ENCODE measurements at regions not wholly inside any gene's neighbourhood (a gene's known extent, or its start where the extent isn't known, plus 50 kb on each side); places are given as distances from the start of the nearest gene placed in this dataset.

DNA sequence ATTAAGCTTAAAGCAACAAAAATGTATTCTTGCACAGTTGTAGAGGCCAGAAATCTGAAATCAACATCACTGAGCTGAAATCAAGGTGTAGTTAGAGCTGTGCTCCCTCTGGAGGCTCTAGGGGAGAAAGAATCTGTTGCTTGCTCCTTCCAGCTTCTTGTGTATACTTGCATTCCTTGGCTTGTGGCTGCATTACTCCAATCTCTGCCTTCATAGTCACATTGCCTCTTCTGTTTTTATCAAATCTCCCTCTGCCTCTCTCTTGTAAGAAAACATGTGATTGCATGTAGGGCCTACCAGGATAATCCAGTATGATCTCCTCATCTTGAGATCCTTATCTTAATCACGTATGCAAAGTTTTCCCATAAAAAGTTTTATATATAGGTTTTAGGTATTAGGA, 487.9 kb upstream of the SGO1 start:
- Histone ChIP-seq H3F3A (ENCODE audit: low read depth) (no peaks in the 10 kb centered on the region), H3K4me1 (no peaks in the 10 kb centered on the region), H3K9ac (no peak overlapping the region), H2AFZ (replicated peaks) (no peak overlapping the region), H3K79me2 (ENCODE audit: low read depth) (no peaks in the 10 kb centered on the region), H3K4me3 (no peak overlapping the region), H4K20me1 (ENCODE audit: low read depth) (no peaks in the 10 kb centered on the region), H3K9me3 (ENCODE audit: low read depth) (peaks cover 4% of the 10 kb centered on the region), H3K4me2 (no peak overlapping the region), H3K27me3 (no peaks in the 10 kb centered on the region), H3K27ac (no peak overlapping the region), H3K36me3 (no peaks in the 10 kb centered on the region)
- TF ChIP-seq EZH2 (IDR thresholded peaks at IDR 0.05) (no peak), EZH2phosphoT487 (IDR thresholded peaks at IDR 0.05) (no peak), CTCF (IDR thresholded peaks at IDR 0.05) (no peak)
- Mint-ChIP-seq H3K9me3 (peaks cover 4% of the 10 kb centered on the region), H3K4me3 (no peak overlapping the region), H3K36me3 (no peaks in the 10 kb centered on the region), H3K4me1 (peaks cover 4% of the 10 kb centered on the region), H3K27ac (no peak overlapping the region), H3K27me3 (ENCODE audit: insufficient read depth, low read depth) (no peaks in the 10 kb centered on the region)
- DNase-seq (ENCODE audit: low spot score): no peak

GRCh38 chr3:20669675-20670074, 483.7 kb upstream of the SGO1 start:
- no peak overlapping the region for H3K4me2 ChIP-seq
- no peaks in the 10 kb centered on the region for H3K4me1 ChIP-seq
- no peaks in the 10 kb centered on the region for H3K27me3 ChIP-seq
- H2AFZ ChIP-seq (replicated peaks): no peak overlapping the region
- H3K36me3 ChIP-seq: no peaks in the 10 kb centered on the region
- Mint-ChIP-seq H3K4me3 (no peak overlapping the region), H3K4me1 (peaks cover 3% of the 10 kb centered on the region), H3K36me3 (no peaks in the 10 kb centered on the region), H3K27me3 (ENCODE audit: insufficient read depth, low read depth) (no peaks in the 10 kb centered on the region), H3K9me3 (no peaks in the 10 kb centered on the region), H3K27ac (peak overlapping the region; percentile 22)
- H3K27ac ChIP-seq: no peak overlapping the region
- H3K79me2 ChIP-seq (ENCODE audit: low read depth): no peaks in the 10 kb centered on the region
- no peaks in the 10 kb centered on the region for H3F3A ChIP-seq (ENCODE audit: low read depth)
- DNase-seq (ENCODE audit: low spot score): no peak
- H3K9me3 ChIP-seq (ENCODE audit: low read depth): peaks cover 3% of the 10 kb centered on the region
- TF ChIP-seq EZH2phosphoT487 (IDR thresholded peaks at IDR 0.05) (no peak), EZH2 (IDR thresholded peaks at IDR 0.05) (no peak), CTCF (IDR thresholded peaks at IDR 0.05) (no peak)
- H3K9ac ChIP-seq: no peak overlapping the region
- H4K20me1 ChIP-seq (ENCODE audit: low read depth): no peaks in the 10 kb centered on the region
- H3K4me3 ChIP-seq: no peak overlapping the region

GRCh38 chr3:20669184-20669583, 483.2 kb upstream of the SGO1 start:
- no peak overlapping the region for H3K27ac ChIP-seq
- no peak overlapping the region for H3K4me3 ChIP-seq
- DNase-seq (ENCODE audit: low spot score): no peak
- H3K27me3 ChIP-seq: no peaks in the 10 kb centered on the region
- H3K4me1 ChIP-seq: no peaks in the 10 kb centered on the region
- Mint-ChIP-seq H3K27me3 (ENCODE audit: insufficient read depth, low read depth) (no peaks in the 10 kb centered on the region), H3K9me3 (no peaks in the 10 kb centered on the region), H3K27ac (peak overlapping the region; percentile 22), H3K4me1 (peaks cover 3% of the 10 kb centered on the region), H3K36me3 (no peaks in the 10 kb centered on the region), H3K4me3 (no peak overlapping the region)
- no peak overlapping the region for H3K4me2 ChIP-seq
- H3F3A ChIP-seq (ENCODE audit: low read depth): no peaks in the 10 kb centered on the region
- no peaks in the 10 kb centered on the region for H3K79me2 ChIP-seq (ENCODE audit: low read depth)
- no peaks in the 10 kb centered on the region for H3K36me3 ChIP-seq
- H3K9ac ChIP-seq: no peak overlapping the region
- TF ChIP-seq EZH2phosphoT487 (IDR thresholded peaks at IDR 0.05) (no peak), EZH2 (IDR thresholded peaks at IDR 0.05) (no peak), CTCF (IDR thresholded peaks at IDR 0.05) (no peak)
- H4K20me1 ChIP-seq (ENCODE audit: low read depth): no peaks in the 10 kb centered on the region
- H3K9me3 ChIP-seq (ENCODE audit: low read depth): no peaks in the 10 kb centered on the region
- peak overlapping the region; percentile 32 for H2AFZ ChIP-seq (replicated peaks)
